H1 (cell line): ENCODE measurements at regions not wholly inside any gene's neighbourhood (a gene's known extent, or its start where the extent isn't known, plus 50 kb on each side); places are given as distances from the start of the nearest gene placed in this dataset.

Source experiments
- CTCF ChIP-seq, 3 experiments: IDR thresholded peaks; 1 replicate in 2 of 3; 2 replicates in 1 of 3; pipeline versions ENCODE4 v1.5.1 to v1.6.1; 2011; ENCODE audit warnings: low read length in 3 of 3, mild to moderate bottlenecking in 3 of 3, inconsistent platforms in 2 of 3, low read depth in 1 of 3, moderate library complexity in 1 of 3; ENCODE audit not compliant: insufficient read depth in 1 of 3; ENCODE audit errors: control extremely low read depth in 1 of 3
- EZH2 ChIP-seq: fragments of 200-600 bp; sonication (generic); IDR thresholded peaks from 2 replicates; pipeline ENCODE4 v1.7.1; 2012; ENCODE audit warnings: low read depth, mild to moderate bottlenecking, moderate library complexity, low read length, inconsistent platforms; ENCODE audit not compliant: severe bottlenecking
- HDAC6 ChIP-seq: IDR thresholded peaks from one replicate; pipeline ENCODE4 v1.7.1; 2012; ENCODE audit warnings: low read depth, mild to moderate bottlenecking, inconsistent platforms, low read length, moderate library complexity
- KDM1A ChIP-seq: fragments of 200-600, 300-600 bp; sonication (generic); IDR thresholded peaks from 2 replicates; pipeline ENCODE4 v1.7.1; 2016; ENCODE audit warnings: mild to moderate bottlenecking, low read length, borderline replicate concordance
- MAX ChIP-seq: IDR thresholded peaks from 2 replicates; pipeline ENCODE4 v1.6.1; 2012; ENCODE audit warnings: inconsistent platforms
- POLR2AphosphoS5 ChIP-seq: IDR thresholded peaks from 2 replicates; pipeline ENCODE4 v1.6.1; 2011; ENCODE audit warnings: low read depth, low read length
- RAD21 ChIP-seq, 2 experiments: IDR thresholded peaks in 1 of 2; conservative IDR thresholded peaks in 1 of 2; 2 replicates each; pipeline ENCODE4 v1.6.1; 2011; ENCODE audit warnings: low read depth in 2 of 2, low read length in 2 of 2, improper control_type of control experiment in 1 of 2, inconsistent platforms in 1 of 2, mild to moderate bottlenecking in 1 of 2, moderate library complexity in 1 of 2
- RXRA ChIP-seq: IDR thresholded peaks from 2 replicates; pipeline ENCODE4 v1.6.1; 2011; ENCODE audit warnings: low read depth, mild to moderate bottlenecking, low read length, moderate library complexity; ENCODE audit not compliant: insufficient read depth
- SAP30 ChIP-seq: fragments of 300-600 bp; sonication (generic); IDR thresholded peaks from 2 replicates; pipeline ENCODE4 v1.7.1; 2012; ENCODE audit warnings: low read length, moderate library complexity, mild to moderate bottlenecking, inconsistent platforms; ENCODE audit not compliant: insufficient read depth, insufficient replicate concordance
- SIX5 ChIP-seq: IDR thresholded peaks from 2 replicates; pipeline ENCODE4 v1.6.1; 2011; ENCODE audit warnings: mild to moderate bottlenecking, low read depth, low read length
- TEAD4 ChIP-seq: IDR thresholded peaks from 2 replicates; pipeline ENCODE4 v1.6.1; 2012; ENCODE audit warnings: low read depth, low read length, inconsistent platforms, mixed read lengths

- TF ChIP-seq TEAD4 (no peak), RAD21 (IDR thresholded peaks at IDR 0.05 in 1 of 2, conservative IDR thresholded peaks at IDR 0.05 in 1 of 2; ENCODE audit: low read depth in 2 of 2, low read length in 2 of 2) (no peak), SAP30 (no peak), MAX (no peak), CTCF (IDR thresholded peaks at IDR 0.05; ENCODE audit: control extremely low read depth in 1 of 3, insufficient read depth in 1 of 3, low read depth in 1 of 3, low read length in 3 of 3) (no peak), RXRA (no peak), KDM1A (no peak), HDAC6 (no peak), SIX5 (no peak), POLR2AphosphoS5 (no peak), EZH2 (no peak)
Measured at GRCh38 chr22:48444320-48445112, 1383.2 kb downstream of the BRD1 start.
